Colonic mucosa (tissue), 4 donors: ENCODE measurements at regions not wholly inside any gene's neighbourhood (a gene's known extent, or its start where the extent isn't known, plus 50 kb on each side); places are given as distances from the start of the nearest gene placed in this dataset.

Experiments
- DNase-seq: peaks from one replicate; pipeline ENCODE4 v3.0.0-alpha.2; 2020
- H3K27ac ChIP-seq: fragments of 200-600 bp; one replicate; pipeline ENCODE4 v1.8.0; 2021
- H3K27me3 ChIP-seq: fragments of 200-600 bp; one replicate; pipeline ENCODE4 v1.8.0; 2021
- H3K36me3 ChIP-seq: fragments of 200-600 bp; one replicate; pipeline ENCODE4 v1.8.0; 2021
- H3K4me1 ChIP-seq: fragments of 200-600 bp; one replicate; pipeline ENCODE4 v1.8.0; 2021; ENCODE audit warnings: mild to moderate bottlenecking
- H3K4me3 ChIP-seq: fragments of 200-600 bp; one replicate; pipeline ENCODE4 v1.8.0; 2021
- H3K9ac ChIP-seq, 2 donors: one replicate each; pipeline ENCODE4 v1.7.0; 2013; ENCODE audit warnings: control low read depth in 2 of 2, low read depth in 2 of 2, low read length in 2 of 2
- H3K9me3 ChIP-seq: fragments of 200-600 bp; one replicate; pipeline ENCODE4 v1.8.0; 2021
- intact Hi-C: fragments of 100-400 bp; cut with DNase I; formaldehyde crosslinking; loops from one replicate; pipeline ENCODE4 v1.14.1; 2022
- TF ChIP-seq, protein P1 (sequence below): fragments of 200-600 bp; IDR thresholded peaks from one replicate; pipeline ENCODE4 v1.8.0; 2022; ENCODE audit warnings: antibody characterized with exemption, mild to moderate bottlenecking
- donor health status: healthy.
- donor health status: DM: no; HTN: no; CAD: no.
- donor health status: DM: no; HTN: no; CAD: no.

DNA sequence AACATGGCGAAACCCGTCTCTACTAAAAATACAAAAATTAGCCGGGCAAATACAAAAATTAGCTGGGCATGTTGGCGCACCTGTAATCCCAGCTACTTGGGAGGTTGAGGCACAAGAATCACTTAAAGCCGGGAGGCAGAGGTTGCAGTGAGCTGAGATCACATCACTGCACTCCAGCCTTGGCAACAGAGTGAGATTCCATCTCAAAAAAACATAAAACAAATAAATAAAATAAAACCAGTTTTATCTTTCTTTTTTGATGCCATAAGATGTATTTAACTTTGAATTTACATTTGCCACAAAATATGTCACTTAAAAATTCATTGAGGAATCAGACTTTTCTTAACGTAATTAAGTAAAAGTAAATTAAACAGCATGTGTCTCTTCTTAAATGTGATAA, 113.3 kb upstream of the ERRFI1 start:
- Histone ChIP-seq H3K27ac (no peak overlapping the region), H3K4me1 (no peaks in the 10 kb centered on the region), H3K36me3 (no peaks in the 10 kb centered on the region), H3K27me3 (no peaks in the 10 kb centered on the region), H3K4me3 (no peak overlapping the region), H3K9me3 (no peaks in the 10 kb centered on the region), H3K9ac (no peak overlapping the region)
- DNase-seq = no peak
- TF ChIP-seq, protein P1, sequence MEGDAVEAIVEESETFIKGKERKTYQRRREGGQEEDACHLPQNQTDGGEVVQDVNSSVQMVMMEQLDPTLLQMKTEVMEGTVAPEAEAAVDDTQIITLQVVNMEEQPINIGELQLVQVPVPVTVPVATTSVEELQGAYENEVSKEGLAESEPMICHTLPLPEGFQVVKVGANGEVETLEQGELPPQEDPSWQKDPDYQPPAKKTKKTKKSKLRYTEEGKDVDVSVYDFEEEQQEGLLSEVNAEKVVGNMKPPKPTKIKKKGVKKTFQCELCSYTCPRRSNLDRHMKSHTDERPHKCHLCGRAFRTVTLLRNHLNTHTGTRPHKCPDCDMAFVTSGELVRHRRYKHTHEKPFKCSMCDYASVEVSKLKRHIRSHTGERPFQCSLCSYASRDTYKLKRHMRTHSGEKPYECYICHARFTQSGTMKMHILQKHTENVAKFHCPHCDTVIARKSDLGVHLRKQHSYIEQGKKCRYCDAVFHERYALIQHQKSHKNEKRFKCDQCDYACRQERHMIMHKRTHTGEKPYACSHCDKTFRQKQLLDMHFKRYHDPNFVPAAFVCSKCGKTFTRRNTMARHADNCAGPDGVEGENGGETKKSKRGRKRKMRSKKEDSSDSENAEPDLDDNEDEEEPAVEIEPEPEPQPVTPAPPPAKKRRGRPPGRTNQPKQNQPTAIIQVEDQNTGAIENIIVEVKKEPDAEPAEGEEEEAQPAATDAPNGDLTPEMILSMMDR = no peak
- intact Hi-C loops = no loop called here

DNA sequence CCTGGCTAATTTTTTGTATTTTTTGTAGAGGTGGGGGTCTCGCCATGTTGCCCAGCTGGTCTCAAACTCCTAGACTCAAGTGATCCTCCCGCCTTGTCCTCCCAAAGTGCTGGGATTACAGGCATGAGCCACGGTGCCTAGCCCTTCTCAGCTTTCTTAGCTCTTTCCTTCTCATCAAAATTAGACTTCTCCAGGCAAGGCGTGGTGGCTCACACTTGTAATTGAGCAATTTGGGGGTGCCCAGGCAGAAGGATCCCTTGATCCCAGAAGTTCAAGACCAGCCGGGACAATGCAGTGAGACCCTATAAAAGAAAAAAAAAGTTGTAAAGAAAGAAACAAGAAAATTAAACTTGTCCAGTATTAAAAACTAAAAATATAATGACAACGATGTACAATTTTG, 112.6 kb upstream of the ERRFI1 start:
- Histone ChIP-seq H3K27me3 (no peaks in the 10 kb centered on the region), H3K9ac (no peak overlapping the region), H3K9me3 (no peaks in the 10 kb centered on the region), H3K4me3 (no peak overlapping the region), H3K36me3 (no peaks in the 10 kb centered on the region), H3K27ac (no peak overlapping the region), H3K4me1 (no peaks in the 10 kb centered on the region)
- TF ChIP-seq, protein P1 = no peak
- intact Hi-C loops = no loop called here
- DNase-seq = no peak

DNA sequence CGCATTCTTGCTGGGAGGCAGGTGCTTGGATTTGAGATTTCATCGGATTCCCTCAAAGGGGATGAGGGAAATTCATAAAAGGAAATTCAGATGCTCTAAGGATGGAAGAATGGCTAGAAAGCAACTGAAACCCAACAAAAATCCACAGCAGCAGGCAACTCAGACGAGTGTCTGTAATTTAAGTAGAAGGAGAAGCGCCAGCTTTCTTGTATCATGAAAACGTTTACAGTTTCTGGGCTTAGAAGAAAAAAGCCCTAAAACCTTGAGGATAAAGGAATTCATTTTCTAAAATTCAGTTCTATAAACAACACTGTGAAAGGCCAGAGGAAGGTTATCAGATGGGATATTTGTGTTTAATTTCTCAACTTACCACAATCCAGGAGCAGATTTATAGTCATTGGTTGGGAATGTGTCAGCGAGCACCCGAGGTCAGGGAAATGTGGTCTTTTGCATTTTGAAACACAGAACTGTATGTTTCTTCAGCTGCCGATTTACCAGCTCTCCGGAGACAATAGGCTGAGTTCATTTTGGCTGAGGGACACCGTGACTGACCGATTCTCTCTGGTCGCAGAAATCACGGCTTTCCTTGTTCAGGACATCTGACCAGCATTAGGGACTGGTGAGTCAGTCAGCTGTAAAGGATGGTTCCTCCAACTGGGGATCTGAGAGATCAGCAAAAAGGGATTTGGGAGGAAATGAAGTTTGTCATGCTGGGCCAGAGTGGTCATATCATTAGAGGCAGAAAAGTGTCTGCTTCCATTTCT, 111.6 kb upstream of the ERRFI1 start:
- no peaks in the 10 kb centered on the region for H3K4me1 ChIP-seq
- intact Hi-C loops = no loop called here
- no peak overlapping the region for H3K9ac ChIP-seq
- H3K27me3 ChIP-seq = no peaks in the 10 kb centered on the region
- H3K9me3 ChIP-seq = no peaks in the 10 kb centered on the region
- H3K27ac ChIP-seq = peak overlapping the region; percentile 5
- TF ChIP-seq, protein P1 = no peak
- DNase-seq = no peak
- H3K36me3 ChIP-seq = no peaks in the 10 kb centered on the region
- no peak overlapping the region for H3K4me3 ChIP-seq

DNA sequence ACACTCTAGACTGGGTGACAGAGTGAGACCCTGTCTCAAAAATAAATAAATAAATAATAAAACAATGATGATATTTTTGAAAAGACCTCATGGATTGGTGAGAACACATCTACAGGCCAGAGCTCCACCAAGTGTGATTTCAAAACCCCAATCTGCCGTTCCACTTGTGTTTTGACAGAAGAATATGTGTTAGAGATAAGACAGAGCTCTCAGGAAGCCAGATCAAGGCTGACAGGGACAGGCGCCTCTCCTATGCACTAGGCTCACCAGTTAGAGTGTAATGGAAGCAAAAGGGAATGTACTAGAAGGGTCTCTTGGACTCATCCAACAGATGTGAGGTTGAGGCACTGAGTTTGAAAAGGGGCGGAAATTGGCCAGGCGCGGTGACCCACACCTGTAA, 110.7 kb upstream of the ERRFI1 start:
- H3K9me3 ChIP-seq = no peaks in the 10 kb centered on the region
- H3K36me3 ChIP-seq = no peaks in the 10 kb centered on the region
- H3K4me1 ChIP-seq = no peaks in the 10 kb centered on the region
- H3K27me3 ChIP-seq = no peaks in the 10 kb centered on the region
- H3K27ac ChIP-seq = no peak overlapping the region
- no peak overlapping the region for H3K4me3 ChIP-seq
- no peak overlapping the region for H3K9ac ChIP-seq
- no peak for DNase-seq
- intact Hi-C loops = no loop called here
- TF ChIP-seq, protein P1 = no peak

DNA sequence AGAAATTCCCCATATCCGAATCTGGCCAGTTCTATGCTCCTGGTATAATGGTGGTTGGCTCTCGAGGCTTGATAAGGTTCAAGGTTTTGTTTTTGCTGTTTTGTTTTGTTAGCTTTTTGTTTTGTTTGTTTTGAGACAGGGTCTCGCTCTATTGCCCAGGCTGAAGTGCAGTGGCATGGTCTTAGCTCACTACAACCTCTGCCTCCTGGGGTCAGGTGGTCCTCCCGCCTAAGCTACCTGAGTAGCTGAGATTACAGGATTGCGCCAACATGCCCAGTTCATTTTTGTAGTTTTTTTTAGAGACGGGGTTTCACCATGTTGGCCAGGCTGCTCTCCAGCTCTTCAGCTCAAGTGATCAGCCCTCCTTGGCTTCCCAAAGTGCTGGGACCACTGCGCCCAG, 109.1 kb upstream of the ERRFI1 start:
- Histone ChIP-seq H3K27me3 (no peaks in the 10 kb centered on the region), H3K27ac (peak overlapping the region; percentile 15), H3K9me3 (no peaks in the 10 kb centered on the region), H3K4me1 (no peaks in the 10 kb centered on the region), H3K36me3 (no peaks in the 10 kb centered on the region), H3K4me3 (no peak overlapping the region), H3K9ac (no peak overlapping the region)
- no peak for DNase-seq
- intact Hi-C loops = no loop called here
- TF ChIP-seq, protein P1 = no peak
